Dermis blood vessel endothelial cell (primary cell): ENCODE measurements at regions not wholly inside any gene's neighbourhood (a gene's known extent, or its start where the extent isn't known, plus 50 kb on each side); places are given as distances from the start of the nearest gene placed in this dataset.

Experiments
- DNase-seq: peaks from one replicate; pipeline ENCODE4 v3.0.0; 2010

- no peak for DNase-seq
Measured at GRCh38 chr4:35562861-35563260, 681.5 kb downstream of the ARAP2 start.

- no peak for DNase-seq
Measured at GRCh38 chr4:35565640-35566039, 678.7 kb downstream of the ARAP2 start.

- no peak for DNase-seq
Measured at GRCh38 chr4:35591035-35591434, 653.3 kb downstream of the ARAP2 start.

- DNase-seq = no peak
Measured at GRCh38 chr4:35604252-35604651, 640.1 kb downstream of the ARAP2 start.

GRCh38 chr4:35604724-35605123 lies 639.6 kb downstream of the ARAP2 start:
- no peak for DNase-seq

GRCh38 chr4:35608205-35608604 lies 636.1 kb downstream of the ARAP2 start:
- no peak for DNase-seq

GRCh38 chr4:35614120-35614519 lies 630.2 kb downstream of the ARAP2 start:
- no peak for DNase-seq

GRCh38 chr4:35639929-35640328 lies 604.4 kb downstream of the ARAP2 start:
- DNase-seq = no peak

GRCh38 chr4:35643661-35644060 lies 600.7 kb downstream of the ARAP2 start:
- DNase-seq = no peak

- no peak for DNase-seq
Measured at GRCh38 chr4:35644591-35644990, 599.7 kb downstream of the ARAP2 start.

- DNase-seq = no peak
Measured at GRCh38 chr4:35649011-35649410, 595.3 kb downstream of the ARAP2 start.

GRCh38 chr4:35649778-35650177 lies 594.5 kb downstream of the ARAP2 start:
- no peak for DNase-seq

- no peak for DNase-seq
Measured at GRCh38 chr4:35652197-35652596, 592.1 kb downstream of the ARAP2 start.

GRCh38 chr4:35653451-35653850 lies 590.9 kb downstream of the ARAP2 start:
- DNase-seq = no peak

GRCh38 chr4:35673137-35673536 lies 571.2 kb downstream of the ARAP2 start:
- no peak for DNase-seq

- DNase-seq = no peak
Measured at GRCh38 chr4:35684755-35685154, 559.6 kb downstream of the ARAP2 start.

GRCh38 chr4:35689870-35690269 lies 554.4 kb downstream of the ARAP2 start:
- no peak for DNase-seq

GRCh38 chr4:35690271-35690670 lies 554.0 kb downstream of the ARAP2 start:
- DNase-seq = no peak

GRCh38 chr4:35695003-35695402 lies 549.3 kb downstream of the ARAP2 start:
- DNase-seq = no peak

- DNase-seq = no peak
Measured at GRCh38 chr4:35695421-35695820, 548.9 kb downstream of the ARAP2 start.

GRCh38 chr4:35697210-35697736 lies 547.0 kb downstream of the ARAP2 start:
- no peak for DNase-seq

GRCh38 chr4:35700663-35701062 lies 543.7 kb downstream of the ARAP2 start:
- DNase-seq = no peak

GRCh38 chr4:35709080-35709479 lies 535.2 kb downstream of the ARAP2 start:
- DNase-seq = no peak

- DNase-seq = no peak
Measured at GRCh38 chr4:35710343-35710742, 534.0 kb downstream of the ARAP2 start.

GRCh38 chr4:35711127-35711526 lies 533.2 kb downstream of the ARAP2 start:
- DNase-seq = no peak

GRCh38 chr4:35723973-35724372 lies 520.3 kb downstream of the ARAP2 start:
- no peak for DNase-seq
